ENCODE measurements at regions not wholly inside any gene's neighbourhood (a gene's known extent, or its start where the extent isn't known, plus 50 kb on each side); places are given as distances from the start of the nearest gene placed in this dataset.

- Histone ChIP-seq H3K4me1 (ENCODE audit: insufficient read depth, low read length, poor library complexity, severe bottlenecking) (peaks cover 9% of the 10 kb centered on the region), H3K9me3 (ENCODE audit: low read depth, low read length, poor library complexity, severe bottlenecking) (no peaks in the 10 kb centered on the region), H3K27me3 (replicated peaks; ENCODE audit: insufficient read depth, low read depth, low read length, poor library complexity) (no peaks in the 10 kb centered on the region), H3K36me3 (ENCODE audit: insufficient read depth, low read length, poor library complexity, severe bottlenecking) (no peaks in the 10 kb centered on the region), H3K4me3 (ENCODE audit: low read depth, low read length, poor library complexity, severe bottlenecking) (no peak overlapping the region), H3K27ac (ENCODE audit: low read depth, low read length, poor library complexity, severe bottlenecking) (no peak overlapping the region)
- CTCF ChIA-PET, result no interaction called here
- POLR2A ChIA-PET (ENCODE audit: low non-redundant PET), result no interaction called here
- intact Hi-C loops (cut with micrococcal nuclease; ENCODE audit: unreplicated experiment), result loop anchor here (1.0 kb wide), 1 partner anchor 371 kb away; no protein-coding TSS in a partner anchor
- BruUV-seq (replicated peaks), result no TSS peak
- DNase-seq (ENCODE audit: low spot score), result no peak
- TF ChIP-seq CTCF (conservative IDR thresholded peaks at IDR 0.05; ENCODE audit: low read depth, low read length), result no peak
- no peak for TF ChIP-seq EZH2 (IDR thresholded peaks at IDR 0.05; ENCODE audit: borderline replicate concordance, low read depth, low read length, poor library complexity, severe bottlenecking)
Measured at GRCh38 chr21:29477941-29478340, 179.2 kb downstream of the BACH1 start.

GRCh38 chr21:29481081-29481480 is 182.4 kb downstream of the BACH1 start:
- H3K27me3 ChIP-seq (replicated peaks; ENCODE audit: insufficient read depth, low read depth, low read length, poor library complexity), result no peaks in the 10 kb centered on the region
- H3K4me1 ChIP-seq (ENCODE audit: insufficient read depth, low read length, poor library complexity, severe bottlenecking), result peaks cover 9% of the 10 kb centered on the region
- intact Hi-C loops (cut with micrococcal nuclease; ENCODE audit: unreplicated experiment), result no loop called here
- no peaks in the 10 kb centered on the region for H3K36me3 ChIP-seq (ENCODE audit: insufficient read depth, low read length, poor library complexity, severe bottlenecking)
- peak; percentile 14 for DNase-seq (ENCODE audit: low spot score)
- TF ChIP-seq EZH2 (IDR thresholded peaks at IDR 0.05; ENCODE audit: borderline replicate concordance, low read depth, low read length, poor library complexity, severe bottlenecking) (no peak), CTCF (conservative IDR thresholded peaks at IDR 0.05; ENCODE audit: low read depth, low read length) (no peak)
- H3K4me3 ChIP-seq (ENCODE audit: low read depth, low read length, poor library complexity, severe bottlenecking), result no peak overlapping the region
- no peaks in the 10 kb centered on the region for H3K9me3 ChIP-seq (ENCODE audit: low read depth, low read length, poor library complexity, severe bottlenecking)
- H3K27ac ChIP-seq (ENCODE audit: low read depth, low read length, poor library complexity, severe bottlenecking), result no peak overlapping the region
- ChIA-PET CTCF (no interaction called here), POLR2A (ENCODE audit: low non-redundant PET) (no interaction called here)
- BruUV-seq (replicated peaks), result no TSS peak

- ChIA-PET CTCF (no interaction called here), POLR2A (ENCODE audit: low non-redundant PET) (no interaction called here)
- Histone ChIP-seq H3K4me1 (ENCODE audit: insufficient read depth, low read length, poor library complexity, severe bottlenecking) (peaks cover 7% of the 10 kb centered on the region), H3K27ac (ENCODE audit: low read depth, low read length, poor library complexity, severe bottlenecking) (no peak overlapping the region), H3K9me3 (ENCODE audit: low read depth, low read length, poor library complexity, severe bottlenecking) (no peaks in the 10 kb centered on the region), H3K4me3 (ENCODE audit: low read depth, low read length, poor library complexity, severe bottlenecking) (no peak overlapping the region), H3K27me3 (replicated peaks; ENCODE audit: insufficient read depth, low read depth, low read length, poor library complexity) (no peaks in the 10 kb centered on the region), H3K36me3 (ENCODE audit: insufficient read depth, low read length, poor library complexity, severe bottlenecking) (no peaks in the 10 kb centered on the region)
- BruUV-seq (replicated peaks), result no TSS peak
- no peak for DNase-seq (ENCODE audit: low spot score)
- TF ChIP-seq CTCF (conservative IDR thresholded peaks at IDR 0.05; ENCODE audit: low read depth, low read length), result no peak
- TF ChIP-seq EZH2 (IDR thresholded peaks at IDR 0.05; ENCODE audit: borderline replicate concordance, low read depth, low read length, poor library complexity, severe bottlenecking), result no peak
- intact Hi-C loops (cut with micrococcal nuclease; ENCODE audit: unreplicated experiment), result no loop called here
Measured at GRCh38 chr21:29481641-29482040, 182.9 kb downstream of the BACH1 start.

Data from A673 (cell line).